OCI-LY3 (cell line): ENCODE measurements at regions not wholly inside any gene's neighbourhood (a gene's known extent, or its start where the extent isn't known, plus 50 kb on each side); places are given as distances from the start of the nearest gene placed in this dataset.

Source experiments
- H2AFZ ChIP-seq: fragments of 200-600, 300-600 bp; shearing (Covaris generic); 2 replicates; pipeline ENCODE4 v1.6.0; 2014; ENCODE audit warnings: antibody characterized with exemption, low read depth, low read length
- H3K27ac ChIP-seq: fragments of 200-600, 300-600 bp; sonication (generic); 2 replicates; pipeline ENCODE4 v1.5.1; 2014; ENCODE audit warnings: mild to moderate bottlenecking, low read length, moderate library complexity, mixed read lengths
- H3K27me3 ChIP-seq: fragments of 200-600, 300-600 bp; sonication (generic); 2 replicates; pipeline ENCODE4 v1.6.1; 2014; ENCODE audit warnings: low read depth, low read length, mixed read lengths
- H3K36me3 ChIP-seq: fragments of 200-600, 300-600 bp; sonication (generic); replicated peaks from 2 replicates; pipeline ENCODE3; 2014; ENCODE audit warnings: low read depth, low read length, mixed read lengths
- H3K4me1 ChIP-seq: fragments of 300-600, 200-600 bp; sonication (generic); 2 replicates; pipeline ENCODE4 v1.6.1; 2014; ENCODE audit warnings: low read length, mixed read lengths
- H3K4me2 ChIP-seq: fragments of 200-600, 300-600 bp; sonication (generic); 2 replicates; pipeline ENCODE4 v1.6.1; 2014; ENCODE audit warnings: low read length, mixed read lengths
- H3K4me3 ChIP-seq: fragments of 300-600, 200-600 bp; sonication (generic); 2 replicates; pipeline ENCODE4 v1.5.1; 2014; ENCODE audit warnings: antibody characterized with exemption, mild to moderate bottlenecking, low read length, moderate library complexity
- H3K79me2 ChIP-seq: fragments of 300-600, 200-600 bp; shearing (Covaris generic); 2 replicates; pipeline ENCODE4 v1.6.1; 2014; ENCODE audit warnings: mild to moderate bottlenecking, low read length, mixed read lengths
- H3K9ac ChIP-seq: fragments of 300-600, 200-600 bp; shearing (Covaris generic); 2 replicates; pipeline ENCODE4 v1.6.0; 2014; ENCODE audit warnings: mild to moderate bottlenecking, low read length, moderate library complexity
- H3K9me3 ChIP-seq: fragments of 200-600, 300-600 bp; shearing (Covaris generic); 2 replicates; pipeline ENCODE4 v1.6.1; 2014; ENCODE audit warnings: low read length, mixed read lengths; ENCODE audit not compliant: insufficient read depth
- H4K20me1 ChIP-seq: fragments of 200-600, 300-600 bp; sonication (generic); 2 replicates; pipeline ENCODE4 v1.6.1; 2016; ENCODE audit warnings: low read length, mixed read lengths; ENCODE audit not compliant: insufficient read depth
- EZH2phosphoT487 ChIP-seq: fragments of 200-600 bp; shearing (Covaris generic); IDR thresholded peaks from 2 replicates; pipeline ENCODE4 v1.6.1; 2018; ENCODE audit warnings: antibody characterized with exemption, mixed run types, low read depth
- TF ChIP-seq, protein P1 (sequence below): fragments of 200-600, 300-600 bp; sonication (generic); IDR thresholded peaks from 2 replicates; pipeline ENCODE4 v1.5.1; 2014; ENCODE audit warnings: antibody characterized with exemption, low read length, low read depth

DNA sequence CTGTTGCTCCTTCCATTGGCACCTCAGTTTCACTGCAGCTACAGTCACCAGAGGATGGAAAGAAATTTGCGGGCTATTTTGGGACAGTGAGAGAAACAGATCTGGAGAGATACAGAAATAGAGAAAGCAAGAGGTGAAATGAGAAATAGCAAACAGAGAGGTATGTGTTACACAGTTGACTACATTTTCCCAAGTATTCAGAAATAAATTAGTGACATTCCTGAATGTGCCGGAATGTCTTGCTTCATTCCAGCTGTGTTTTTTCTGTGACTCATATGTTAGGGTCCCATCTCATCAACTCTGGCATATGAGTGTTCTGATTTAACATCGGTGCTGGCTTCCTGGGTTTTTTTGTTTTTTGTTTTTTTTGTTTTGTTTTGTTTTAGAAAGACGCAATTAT lies 63.8 kb upstream of the ZNF462 start:
- Histone ChIP-seq H3K9ac (no peak overlapping the region), H3K27me3 (no peaks in the 10 kb centered on the region), H3K27ac (no peak overlapping the region), H3K79me2 (no peaks in the 10 kb centered on the region), H3K36me3 (no peaks in the 10 kb centered on the region), H3K4me1 (no peaks in the 10 kb centered on the region), H3K4me2 (no peak overlapping the region), H2AFZ (no peak overlapping the region), H3K9me3 (no peaks in the 10 kb centered on the region), H4K20me1 (no peaks in the 10 kb centered on the region), H3K4me3 (no peak overlapping the region)
- TF ChIP-seq, protein P1, sequence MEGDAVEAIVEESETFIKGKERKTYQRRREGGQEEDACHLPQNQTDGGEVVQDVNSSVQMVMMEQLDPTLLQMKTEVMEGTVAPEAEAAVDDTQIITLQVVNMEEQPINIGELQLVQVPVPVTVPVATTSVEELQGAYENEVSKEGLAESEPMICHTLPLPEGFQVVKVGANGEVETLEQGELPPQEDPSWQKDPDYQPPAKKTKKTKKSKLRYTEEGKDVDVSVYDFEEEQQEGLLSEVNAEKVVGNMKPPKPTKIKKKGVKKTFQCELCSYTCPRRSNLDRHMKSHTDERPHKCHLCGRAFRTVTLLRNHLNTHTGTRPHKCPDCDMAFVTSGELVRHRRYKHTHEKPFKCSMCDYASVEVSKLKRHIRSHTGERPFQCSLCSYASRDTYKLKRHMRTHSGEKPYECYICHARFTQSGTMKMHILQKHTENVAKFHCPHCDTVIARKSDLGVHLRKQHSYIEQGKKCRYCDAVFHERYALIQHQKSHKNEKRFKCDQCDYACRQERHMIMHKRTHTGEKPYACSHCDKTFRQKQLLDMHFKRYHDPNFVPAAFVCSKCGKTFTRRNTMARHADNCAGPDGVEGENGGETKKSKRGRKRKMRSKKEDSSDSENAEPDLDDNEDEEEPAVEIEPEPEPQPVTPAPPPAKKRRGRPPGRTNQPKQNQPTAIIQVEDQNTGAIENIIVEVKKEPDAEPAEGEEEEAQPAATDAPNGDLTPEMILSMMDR: no peak
- no peak for TF ChIP-seq EZH2phosphoT487

DNA sequence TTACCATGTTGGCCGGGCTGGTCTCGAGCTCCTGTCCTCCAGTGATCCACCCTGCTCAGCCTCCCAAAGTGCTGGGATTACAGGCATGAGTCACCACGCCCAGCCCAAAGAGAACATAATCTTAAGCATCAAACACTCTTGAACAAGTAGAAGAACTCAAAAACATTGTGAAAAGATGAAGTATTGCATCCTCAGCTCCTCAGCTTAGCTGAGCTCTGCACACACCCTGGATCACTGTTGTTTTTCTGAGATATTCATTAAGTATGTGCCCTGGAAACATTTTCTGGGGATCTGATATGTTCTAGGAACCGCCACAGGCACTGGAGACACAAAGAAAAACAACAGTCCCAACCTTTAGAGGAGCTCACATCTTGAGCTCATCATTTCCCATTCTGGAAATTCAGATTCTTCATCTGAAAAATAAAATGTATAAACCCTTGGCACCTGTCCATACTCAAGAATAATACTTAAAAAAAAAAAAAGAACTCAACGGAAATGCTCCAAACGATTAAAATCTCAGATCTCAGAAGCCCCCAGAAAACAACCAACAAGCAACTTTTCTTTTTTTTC lies 62.2 kb upstream of the ZNF462 start:
- H3K9ac ChIP-seq: no peak overlapping the region
- H3K79me2 ChIP-seq: no peaks in the 10 kb centered on the region
- no peak overlapping the region for H2AFZ ChIP-seq
- no peak overlapping the region for H3K27ac ChIP-seq
- no peaks in the 10 kb centered on the region for H3K27me3 ChIP-seq
- no peaks in the 10 kb centered on the region for H3K9me3 ChIP-seq
- no peaks in the 10 kb centered on the region for H3K4me1 ChIP-seq
- H3K4me3 ChIP-seq: no peak overlapping the region
- H3K4me2 ChIP-seq: no peak overlapping the region
- no peaks in the 10 kb centered on the region for H3K36me3 ChIP-seq
- TF ChIP-seq EZH2phosphoT487: no peak
- TF ChIP-seq, protein P1: no peak
- no peaks in the 10 kb centered on the region for H4K20me1 ChIP-seq

- H3K27me3 ChIP-seq: no peaks in the 10 kb centered on the region
- no peaks in the 10 kb centered on the region for H3K79me2 ChIP-seq
- no peak overlapping the region for H3K4me3 ChIP-seq
- H3K36me3 ChIP-seq: no peaks in the 10 kb centered on the region
- no peaks in the 10 kb centered on the region for H3K9me3 ChIP-seq
- no peak overlapping the region for H3K4me2 ChIP-seq
- no peaks in the 10 kb centered on the region for H3K4me1 ChIP-seq
- no peak overlapping the region for H2AFZ ChIP-seq
- H4K20me1 ChIP-seq: no peaks in the 10 kb centered on the region
- TF ChIP-seq EZH2phosphoT487: no peak
- TF ChIP-seq, protein P1: no peak
- no peak overlapping the region for H3K27ac ChIP-seq
- no peak overlapping the region for H3K9ac ChIP-seq
Measured at GRCh38 chr9:106801816-106802215, 61.1 kb upstream of the ZNF462 start.
